WI38 (cell line): ENCODE measurements at regions not wholly inside any gene's neighbourhood (a gene's known extent, or its start where the extent isn't known, plus 50 kb on each side); places are given as distances from the start of the nearest gene placed in this dataset.

Experiments
- H3K4me3 ChIP-seq: 2 replicates; pipeline ENCODE4 v1.5.1; 2011; ENCODE audit warnings: low read depth, mild to moderate bottlenecking, control low read depth, low read length
- TF ChIP-seq, protein P1 (sequence below): IDR thresholded peaks from 2 replicates; pipeline ENCODE4 v1.5.1; 2012; ENCODE audit warnings: low read depth, mild to moderate bottlenecking, control low read depth, low read length

DNA sequence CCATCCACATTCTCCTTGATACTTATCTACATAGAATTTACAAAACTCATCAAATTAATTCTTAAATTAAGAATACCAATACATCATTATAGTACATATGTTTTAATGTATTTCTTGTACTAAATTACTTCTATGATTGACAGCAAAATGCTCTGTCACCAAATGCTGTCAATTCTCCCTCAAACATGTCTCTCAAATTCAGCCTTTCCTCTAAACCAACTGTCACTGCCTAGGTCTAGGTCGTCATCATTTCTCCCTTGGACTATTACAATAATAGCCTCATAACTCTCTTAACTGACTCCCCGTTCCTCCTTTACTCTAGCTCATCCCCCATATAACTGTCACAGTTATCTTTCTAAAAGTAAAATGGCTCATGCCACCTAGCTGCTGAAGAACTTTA is 279.7 kb upstream of the FSTL5 start:
- no peak overlapping the region for H3K4me3 ChIP-seq
- TF ChIP-seq, protein P1, sequence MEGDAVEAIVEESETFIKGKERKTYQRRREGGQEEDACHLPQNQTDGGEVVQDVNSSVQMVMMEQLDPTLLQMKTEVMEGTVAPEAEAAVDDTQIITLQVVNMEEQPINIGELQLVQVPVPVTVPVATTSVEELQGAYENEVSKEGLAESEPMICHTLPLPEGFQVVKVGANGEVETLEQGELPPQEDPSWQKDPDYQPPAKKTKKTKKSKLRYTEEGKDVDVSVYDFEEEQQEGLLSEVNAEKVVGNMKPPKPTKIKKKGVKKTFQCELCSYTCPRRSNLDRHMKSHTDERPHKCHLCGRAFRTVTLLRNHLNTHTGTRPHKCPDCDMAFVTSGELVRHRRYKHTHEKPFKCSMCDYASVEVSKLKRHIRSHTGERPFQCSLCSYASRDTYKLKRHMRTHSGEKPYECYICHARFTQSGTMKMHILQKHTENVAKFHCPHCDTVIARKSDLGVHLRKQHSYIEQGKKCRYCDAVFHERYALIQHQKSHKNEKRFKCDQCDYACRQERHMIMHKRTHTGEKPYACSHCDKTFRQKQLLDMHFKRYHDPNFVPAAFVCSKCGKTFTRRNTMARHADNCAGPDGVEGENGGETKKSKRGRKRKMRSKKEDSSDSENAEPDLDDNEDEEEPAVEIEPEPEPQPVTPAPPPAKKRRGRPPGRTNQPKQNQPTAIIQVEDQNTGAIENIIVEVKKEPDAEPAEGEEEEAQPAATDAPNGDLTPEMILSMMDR: no peak

DNA sequence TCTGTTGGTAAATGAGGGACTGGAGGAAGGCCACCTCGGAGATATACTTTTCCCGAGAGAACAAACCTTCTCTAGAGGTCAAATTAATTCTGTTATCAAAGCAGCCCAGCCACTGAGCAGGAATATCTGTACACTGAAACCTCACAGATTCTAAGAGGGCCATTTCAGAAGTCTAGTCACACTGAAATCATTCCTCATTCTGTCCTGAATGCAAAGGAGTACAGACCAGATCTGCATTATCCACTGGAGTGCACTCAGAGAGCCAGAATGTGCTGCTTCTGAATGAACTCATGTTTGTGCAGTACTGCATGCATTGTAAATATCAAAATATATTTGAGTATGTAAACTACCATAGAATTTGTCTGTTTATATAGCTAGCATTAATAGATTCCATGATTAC is 278.3 kb upstream of the FSTL5 start:
- TF ChIP-seq, protein P1: no peak

DNA sequence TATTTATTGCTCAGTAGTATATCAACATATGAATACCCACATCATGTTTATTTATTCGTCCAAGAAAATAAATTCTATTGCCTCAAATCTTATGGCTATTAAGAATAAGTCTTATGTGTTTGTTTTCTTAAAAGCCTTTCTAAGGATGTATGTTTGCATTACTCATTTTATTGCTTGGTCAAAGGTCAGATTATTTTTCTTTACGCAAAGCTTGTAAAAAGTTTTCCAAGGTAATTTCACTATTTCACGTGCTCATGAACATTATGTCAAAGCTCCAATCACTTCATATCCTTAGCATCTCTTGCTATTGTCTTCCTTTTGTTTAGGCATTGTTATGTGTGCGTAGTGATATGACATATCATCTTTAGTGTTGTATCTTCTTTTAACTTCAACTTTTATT is 258.5 kb upstream of the FSTL5 start:
- H3K4me3 ChIP-seq: no peak overlapping the region
- TF ChIP-seq, protein P1: no peak

More for the DNA sequence above, 278.3 kb upstream of the FSTL5 start:
- H3K4me3 ChIP-seq: no peak overlapping the region

DNA sequence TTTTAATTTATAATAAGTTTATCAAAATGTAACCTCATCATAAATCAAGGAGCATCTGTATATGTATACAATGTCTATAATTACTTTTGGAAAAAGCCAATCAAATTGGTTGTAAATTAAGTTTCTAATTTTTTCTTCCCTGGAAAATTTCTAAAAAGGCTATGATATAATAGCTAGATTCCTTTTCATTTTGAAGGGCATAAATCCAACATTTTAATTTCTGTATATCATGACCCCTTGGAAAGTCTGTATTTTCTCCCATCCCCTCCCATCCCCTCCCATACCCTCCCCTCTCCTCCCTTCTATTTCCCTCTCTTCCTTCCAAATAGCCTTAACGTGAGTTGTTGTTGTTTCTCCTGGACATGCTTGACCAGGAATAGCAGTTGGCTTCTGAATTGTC is 247.1 kb upstream of the FSTL5 start:
- no peak overlapping the region for H3K4me3 ChIP-seq
- TF ChIP-seq, protein P1: no peak

DNA sequence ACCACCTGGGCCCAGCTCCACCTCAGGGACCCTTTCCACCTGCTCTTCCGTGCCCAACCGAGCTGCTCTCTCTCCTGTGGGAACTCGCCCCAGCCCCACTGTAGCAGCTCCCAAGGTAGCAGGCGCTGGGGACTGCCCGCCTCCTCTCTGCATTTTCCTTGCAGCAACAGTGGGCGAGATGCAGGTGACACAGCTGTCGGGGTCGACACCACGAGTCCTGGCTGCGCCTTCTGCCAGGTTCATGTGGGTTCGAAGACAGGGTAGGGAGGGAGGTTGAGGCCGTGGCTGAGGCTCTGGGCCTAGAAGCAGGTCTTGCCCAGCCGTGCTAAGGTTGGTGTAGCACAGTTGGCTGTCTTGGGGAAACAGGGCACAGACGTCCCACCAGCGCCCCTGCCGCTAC is 245.2 kb upstream of the FSTL5 start:
- TF ChIP-seq, protein P1: no peak
- no peak overlapping the region for H3K4me3 ChIP-seq

DNA sequence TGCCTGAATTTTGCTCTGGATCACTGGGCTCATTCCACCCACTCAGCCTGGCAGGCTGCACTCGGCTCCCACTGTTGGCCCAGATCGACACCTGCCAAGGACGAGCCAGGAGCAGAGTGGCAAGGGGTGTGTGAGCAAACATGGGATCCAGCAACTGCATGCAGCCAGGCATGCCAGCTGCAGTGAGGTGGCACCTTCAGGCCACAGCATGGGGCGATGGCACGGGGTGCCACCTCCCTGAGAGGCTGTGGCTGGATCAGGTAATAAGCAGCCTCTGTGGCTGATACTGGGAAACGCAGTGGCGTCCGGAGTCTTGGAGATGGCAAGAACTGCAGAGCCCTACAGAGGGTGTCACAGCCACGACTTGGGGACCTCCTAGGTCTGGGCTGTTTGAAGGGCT is 244.5 kb upstream of the FSTL5 start:
- TF ChIP-seq, protein P1: no peak
- H3K4me3 ChIP-seq: no peak overlapping the region

DNA sequence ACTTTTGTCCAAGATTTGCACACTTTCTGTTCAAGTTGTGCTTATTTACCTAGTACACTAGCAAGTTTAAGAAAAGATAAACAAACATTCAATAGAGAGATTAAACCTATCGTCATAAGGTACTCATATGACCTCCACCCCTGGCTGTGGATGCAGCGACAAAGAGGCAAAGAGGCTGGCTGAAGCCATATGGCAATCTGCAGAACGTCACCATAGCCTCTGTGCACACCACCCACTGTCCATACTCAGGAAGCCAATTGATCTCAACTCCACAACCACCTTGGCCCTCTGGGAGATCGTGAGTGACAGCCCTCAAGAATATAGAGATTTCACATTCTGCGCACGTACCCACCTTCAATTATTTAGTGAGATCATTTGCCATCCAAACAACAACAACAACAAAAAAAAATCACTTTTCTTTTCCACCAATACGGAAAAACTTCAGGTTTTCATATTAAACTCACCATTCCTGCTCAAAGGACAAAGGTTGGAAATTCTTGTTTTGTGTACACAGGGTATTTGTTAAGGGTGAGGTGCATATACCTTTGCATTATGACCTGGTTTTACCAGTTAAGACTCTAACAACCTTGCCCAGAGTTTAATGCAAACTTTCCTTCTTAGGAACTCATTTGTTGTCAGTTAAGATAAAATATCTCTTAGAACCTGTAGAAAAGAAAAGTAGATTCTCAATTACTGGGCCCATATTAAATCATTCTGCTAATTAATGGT is 243.0 kb upstream of the FSTL5 start:
- no peak overlapping the region for H3K4me3 ChIP-seq
- TF ChIP-seq, protein P1: no peak
